ENCODE measurements at regions not wholly inside any gene's neighbourhood (a gene's known extent, or its start where the extent isn't known, plus 50 kb on each side); places are given as distances from the start of the nearest gene placed in this dataset.

- POLR2A ChIA-PET, result no interaction called here
- TF ChIP-seq, protein P1, sequence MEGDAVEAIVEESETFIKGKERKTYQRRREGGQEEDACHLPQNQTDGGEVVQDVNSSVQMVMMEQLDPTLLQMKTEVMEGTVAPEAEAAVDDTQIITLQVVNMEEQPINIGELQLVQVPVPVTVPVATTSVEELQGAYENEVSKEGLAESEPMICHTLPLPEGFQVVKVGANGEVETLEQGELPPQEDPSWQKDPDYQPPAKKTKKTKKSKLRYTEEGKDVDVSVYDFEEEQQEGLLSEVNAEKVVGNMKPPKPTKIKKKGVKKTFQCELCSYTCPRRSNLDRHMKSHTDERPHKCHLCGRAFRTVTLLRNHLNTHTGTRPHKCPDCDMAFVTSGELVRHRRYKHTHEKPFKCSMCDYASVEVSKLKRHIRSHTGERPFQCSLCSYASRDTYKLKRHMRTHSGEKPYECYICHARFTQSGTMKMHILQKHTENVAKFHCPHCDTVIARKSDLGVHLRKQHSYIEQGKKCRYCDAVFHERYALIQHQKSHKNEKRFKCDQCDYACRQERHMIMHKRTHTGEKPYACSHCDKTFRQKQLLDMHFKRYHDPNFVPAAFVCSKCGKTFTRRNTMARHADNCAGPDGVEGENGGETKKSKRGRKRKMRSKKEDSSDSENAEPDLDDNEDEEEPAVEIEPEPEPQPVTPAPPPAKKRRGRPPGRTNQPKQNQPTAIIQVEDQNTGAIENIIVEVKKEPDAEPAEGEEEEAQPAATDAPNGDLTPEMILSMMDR (IDR thresholded peaks at IDR 0.05; ENCODE audit: control extremely low read depth, extremely low read depth, low read depth, missing control alignments), result no peak
- DNase-seq (ENCODE audit: extremely low spot score), result no peak
- CTCF ChIA-PET, result no interaction called here
Observed at GRCh38 chr17:31657876-31658275, 201.2 kb downstream of the COPRS start.

- TF ChIP-seq, protein P1 (IDR thresholded peaks at IDR 0.05; ENCODE audit: control extremely low read depth, extremely low read depth, low read depth, missing control alignments), result no peak
- CTCF ChIA-PET, result no interaction called here
- POLR2A ChIA-PET, result no interaction called here
- DNase-seq (ENCODE audit: extremely low spot score), result no peak
Observed at GRCh38 chr17:31654936-31655335, 204.1 kb downstream of the COPRS start.

- TF ChIP-seq, protein P1 (IDR thresholded peaks at IDR 0.05; ENCODE audit: control extremely low read depth, extremely low read depth, low read depth, missing control alignments), result no peak
- DNase-seq (ENCODE audit: extremely low spot score), result no peak
- POLR2A ChIA-PET, result no interaction called here
- CTCF ChIA-PET, result interaction anchor here (3.2 kb wide), 1 partner anchor 11 kb away, joined by 12 read pairs; no protein-coding TSS in a partner anchor
Observed at GRCh38 chr17:31653691-31654090, 205.4 kb downstream of the COPRS start.

- POLR2A ChIA-PET, result no interaction called here
Observed at GRCh38 chr17:31650756-31651520, 208.1 kb downstream of the COPRS start.

DNA sequence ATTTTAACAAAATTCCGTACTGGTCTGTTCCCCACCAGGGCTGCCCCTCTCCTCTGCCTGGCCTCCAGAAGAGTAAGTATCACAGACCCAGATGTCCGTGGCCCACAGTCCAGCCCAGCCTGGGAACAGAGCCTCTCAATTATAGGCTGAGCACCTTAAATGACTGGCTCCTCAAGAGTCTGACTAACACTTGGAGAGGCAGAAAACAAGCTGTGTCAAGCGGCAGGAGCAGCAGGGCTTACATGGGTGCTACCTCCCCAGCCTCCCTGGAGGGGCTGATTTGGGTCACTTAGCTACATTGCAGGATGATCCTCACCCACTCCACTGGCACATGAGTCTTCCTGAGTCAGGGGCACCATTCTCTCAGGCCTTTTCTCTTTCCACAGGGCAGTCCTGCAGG lies 209.7 kb downstream of the COPRS start:
- no peak for DNase-seq (ENCODE audit: extremely low spot score)

More at GRCh38 chr17:31650756-31651520, 208.1 kb downstream of the COPRS start:
- CTCF ChIA-PET, result interaction anchor here (0.9 to 3.2 kb wide), 3 partner anchors 8 to 50 kb away, joined by 3 to 12 read pairs (median 3); no protein-coding TSS in a partner anchor
- no peak for DNase-seq (ENCODE audit: extremely low spot score)
- TF ChIP-seq, protein P1 (IDR thresholded peaks at IDR 0.05; ENCODE audit: control extremely low read depth, extremely low read depth, low read depth, missing control alignments), result no peak

DNA sequence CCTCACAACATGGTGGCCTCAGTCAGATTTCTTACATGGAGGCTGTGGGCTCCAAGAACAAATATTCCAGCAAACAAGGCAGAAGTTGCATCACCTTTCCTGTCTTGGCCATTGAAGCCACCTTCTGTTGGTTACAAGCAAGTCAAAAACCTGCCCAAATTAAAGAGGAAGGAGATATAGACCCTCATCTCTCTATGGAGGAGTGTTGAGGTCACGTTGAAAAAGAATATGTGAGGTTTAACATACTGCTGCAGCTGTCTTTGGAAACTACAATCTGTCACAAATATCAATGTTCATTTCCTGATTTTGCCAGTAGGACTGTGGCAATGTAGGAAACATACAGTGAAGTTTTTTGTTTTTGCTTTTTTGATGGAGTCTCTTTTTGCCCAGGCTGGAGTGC lies 211.4 kb downstream of the COPRS start:
- DNase-seq (ENCODE audit: extremely low spot score), result no peak
- ChIA-PET CTCF (no interaction called here), POLR2A (no interaction called here)
- TF ChIP-seq, protein P1 (IDR thresholded peaks at IDR 0.05; ENCODE audit: control extremely low read depth, extremely low read depth, low read depth, missing control alignments), result no peak

More for the DNA sequence above, 209.7 kb downstream of the COPRS start:
- ChIA-PET CTCF (no interaction called here), POLR2A (no interaction called here)
- TF ChIP-seq, protein P1 (IDR thresholded peaks at IDR 0.05; ENCODE audit: control extremely low read depth, extremely low read depth, low read depth, missing control alignments), result no peak

All from GM10248 (cell line).